Cerebellar cortex (tissue), 1 donor: ENCODE measurements at regions not wholly inside any gene's neighbourhood (a gene's known extent, or its start where the extent isn't known, plus 50 kb on each side); places are given as distances from the start of the nearest gene placed in this dataset.

Experiments
- DNase-seq: peaks from one replicate; pipeline ENCODE4 v3.0.0-alpha.2; 2015; ENCODE audit warnings: low spot score

DNA sequence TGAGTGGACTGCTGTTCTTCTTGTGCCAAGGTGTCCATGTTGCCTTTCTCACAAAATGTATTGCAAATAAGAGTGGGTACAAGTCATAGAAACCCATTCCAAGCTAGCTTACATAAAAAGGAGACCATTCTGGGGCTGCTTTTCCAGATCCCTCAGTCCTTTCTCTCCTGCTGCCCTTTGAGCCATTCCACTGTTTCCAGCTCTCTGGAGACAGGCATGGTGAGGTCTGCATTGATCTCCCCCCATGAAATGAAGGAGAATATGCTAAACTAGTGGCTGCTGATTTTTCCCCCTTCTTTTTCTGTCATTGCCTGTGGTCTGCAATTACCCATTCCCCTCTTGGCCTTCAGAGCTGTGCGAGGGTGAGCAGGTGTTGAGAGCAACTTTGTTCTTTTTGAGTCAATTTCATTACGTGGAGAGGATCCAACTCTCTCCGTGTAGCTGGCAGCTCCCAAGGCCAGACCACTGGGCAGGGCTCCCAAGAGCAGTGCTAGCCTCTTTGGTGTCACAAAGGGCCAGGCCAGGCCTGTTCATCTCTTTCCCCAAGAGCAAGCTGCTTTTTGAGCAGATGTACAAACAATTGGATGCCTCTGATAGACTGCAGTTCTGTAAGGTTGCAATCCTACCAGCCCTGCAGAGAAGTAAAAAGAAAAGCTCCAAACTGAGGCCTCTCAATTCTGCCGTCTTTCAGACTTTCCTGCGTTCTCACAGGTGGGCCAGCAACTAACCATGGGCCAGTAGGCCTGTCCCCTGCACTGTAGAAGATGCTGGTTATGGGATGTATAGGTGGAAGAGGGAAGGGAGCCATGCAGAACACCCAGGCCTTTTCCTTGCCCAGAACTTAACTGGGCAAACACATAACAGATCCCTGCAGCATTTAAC, 96.1 kb upstream of the ARMC2 start:
- peak; percentile 78 for DNase-seq

DNA sequence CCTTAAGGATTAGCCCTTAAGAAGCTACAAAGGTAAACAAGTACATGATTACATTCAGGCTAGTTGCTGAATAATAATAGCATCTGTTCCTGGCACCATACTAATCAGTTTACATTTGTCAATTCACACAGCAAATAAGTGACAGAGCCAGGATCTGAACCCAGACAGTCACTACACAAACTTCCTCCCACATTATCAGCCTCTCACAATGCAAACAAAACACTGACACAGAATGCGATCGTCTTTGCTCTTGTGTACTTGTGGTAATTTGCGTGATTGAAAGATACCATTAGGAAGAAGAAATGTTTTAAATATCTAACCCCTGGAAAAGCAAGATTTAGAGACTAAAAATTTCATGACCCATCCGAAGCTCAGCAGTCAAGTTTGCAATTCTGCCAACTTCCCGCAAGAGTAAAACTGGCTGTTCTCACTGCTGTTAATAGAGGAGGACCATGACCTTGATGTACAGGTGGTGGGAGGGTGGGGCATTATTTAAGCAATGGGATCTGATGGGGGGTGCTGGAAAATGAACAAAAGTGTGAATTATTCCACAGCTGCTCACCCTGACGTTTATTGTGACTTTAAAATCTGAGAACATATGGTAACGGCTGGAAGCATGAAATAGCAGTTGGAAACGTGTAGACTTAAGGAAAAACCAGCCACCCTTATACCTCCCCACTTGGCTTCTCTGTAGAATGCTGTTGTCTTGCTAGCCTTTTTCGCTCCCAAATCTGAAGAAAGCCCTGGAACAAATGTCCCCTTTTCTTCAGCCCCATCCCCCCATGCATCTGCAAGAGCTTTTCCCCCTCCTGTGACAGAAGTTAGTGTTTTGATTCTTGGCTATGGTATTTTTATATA, 95.3 kb upstream of the ARMC2 start:
- DNase-seq: peak; percentile 25

DNA sequence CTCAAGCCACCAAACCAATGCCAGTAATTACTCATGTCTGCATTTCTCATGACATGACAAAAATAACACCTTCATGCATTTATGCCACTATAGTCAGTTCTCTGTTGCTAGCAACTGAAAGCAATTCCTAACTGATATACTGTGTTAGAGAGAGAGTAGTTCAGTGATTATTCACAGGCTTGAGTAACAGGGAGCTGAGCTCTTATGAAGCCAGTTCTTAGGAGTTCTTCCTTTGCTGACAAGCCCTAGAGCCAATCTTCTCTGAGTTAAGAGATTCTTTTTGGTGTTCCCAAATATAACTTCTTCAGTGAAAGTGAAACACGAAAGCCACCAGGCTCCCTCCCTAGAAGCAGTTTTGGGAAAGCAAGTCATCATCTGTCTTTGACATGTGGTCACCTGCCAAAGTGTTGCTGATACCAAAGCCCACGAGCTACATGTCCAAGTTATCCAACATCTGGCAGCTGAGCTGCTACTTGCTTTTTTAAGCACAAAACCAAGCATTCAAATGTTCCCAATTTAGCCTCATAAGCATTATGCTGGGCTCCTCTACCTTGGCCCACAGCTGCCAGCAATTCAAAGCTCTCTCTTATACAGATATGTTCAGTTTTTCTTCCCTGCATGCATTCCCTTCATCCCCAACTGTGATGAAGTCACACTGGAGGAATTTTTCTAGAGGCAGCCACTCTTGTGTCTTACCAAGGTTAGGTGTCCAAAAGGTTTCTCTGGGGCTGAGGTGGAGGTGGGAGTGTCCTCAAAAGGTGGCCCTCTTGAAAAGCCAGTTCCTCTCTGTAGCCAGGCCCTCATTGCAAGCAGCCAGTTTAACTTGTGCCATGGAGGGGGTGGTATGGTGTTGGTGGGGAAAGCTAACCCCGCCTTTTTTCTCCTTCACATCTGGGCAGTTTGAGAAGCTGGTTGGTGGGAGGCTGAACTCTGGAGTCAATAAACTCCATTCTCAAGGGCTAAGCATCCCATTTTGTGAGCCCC, 92.7 kb upstream of the ARMC2 start:
- DNase-seq: no peak

- no peak for DNase-seq
Observed at GRCh38 chr6:108757357-108757756, 90.9 kb upstream of the ARMC2 start.

DNA sequence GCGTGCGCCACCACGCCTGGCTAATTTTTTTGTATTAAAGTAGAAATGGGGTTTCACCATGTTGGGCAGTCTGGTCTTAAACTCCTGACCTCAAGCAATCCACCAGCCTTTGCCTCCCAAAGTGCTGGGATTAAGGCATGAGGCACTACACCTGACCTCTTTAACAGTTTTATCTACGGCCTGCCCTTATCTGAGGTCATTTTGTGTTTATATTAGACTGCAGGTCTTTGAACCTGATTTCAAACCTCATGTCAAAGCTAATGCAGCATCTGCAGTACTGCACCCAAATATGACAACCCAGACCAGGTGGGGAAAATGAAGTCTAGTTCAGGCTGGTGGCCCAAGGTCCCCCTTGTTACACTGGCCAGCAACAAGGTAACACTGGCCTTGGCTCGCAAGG, 89.3 kb upstream of the ARMC2 start:
- DNase-seq: no peak

DNA sequence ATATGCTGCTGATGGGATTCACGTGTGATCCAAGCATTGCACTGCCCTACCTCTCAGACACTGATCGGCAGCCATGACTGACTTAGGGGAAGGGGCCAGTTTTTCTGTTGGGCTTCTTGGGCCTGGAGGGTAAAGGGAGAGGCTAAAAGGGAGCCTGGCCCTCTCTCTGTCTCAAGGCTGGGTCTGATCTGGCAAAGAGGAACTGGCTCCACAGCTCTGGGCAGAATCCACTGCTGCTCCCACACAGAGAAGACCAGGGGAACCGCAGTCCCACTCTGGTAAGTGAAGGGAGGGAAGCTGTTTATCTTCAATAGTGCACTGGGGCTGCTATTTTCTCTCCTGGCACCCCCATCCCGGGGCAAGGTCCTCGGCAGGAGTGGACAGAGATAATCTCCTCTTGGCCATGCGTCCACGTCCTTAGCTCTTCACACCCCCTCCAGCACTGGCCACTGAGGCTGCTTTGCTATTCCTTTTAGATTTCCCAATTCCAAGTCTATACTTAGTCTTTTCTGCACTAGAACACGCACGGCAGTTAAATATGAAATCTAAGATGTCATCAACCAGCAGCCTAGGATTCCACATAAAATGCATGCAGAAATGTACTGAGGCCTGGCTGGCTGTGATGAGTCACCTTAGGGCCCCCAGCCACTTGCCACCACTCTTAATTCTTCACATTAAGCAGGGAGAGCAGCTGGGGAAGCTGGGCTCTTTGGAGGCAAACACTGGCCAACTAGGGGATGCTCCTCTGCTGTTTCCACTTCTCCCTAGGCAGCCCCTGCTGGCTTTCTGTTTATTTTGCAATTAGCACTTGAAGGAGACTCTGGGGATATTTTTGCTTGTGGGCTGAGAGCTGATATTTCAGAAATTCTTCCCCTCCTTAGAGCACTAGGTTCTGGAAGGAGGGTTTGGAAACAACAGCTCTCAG, 87.8 kb upstream of the ARMC2 start:
- DNase-seq: no peak

- no peak for DNase-seq
Observed at GRCh38 chr6:108762394-108762793, 85.8 kb upstream of the ARMC2 start.

GRCh38 chr6:108763931-108764579, 84.2 kb upstream of the ARMC2 start:
- DNase-seq: no peak

GRCh38 chr6:108764580-108764950, 83.7 kb upstream of the ARMC2 start:
- DNase-seq: no peak

- no peak for DNase-seq
Observed at GRCh38 chr6:108765495-108765894, 82.7 kb upstream of the ARMC2 start.

DNA sequence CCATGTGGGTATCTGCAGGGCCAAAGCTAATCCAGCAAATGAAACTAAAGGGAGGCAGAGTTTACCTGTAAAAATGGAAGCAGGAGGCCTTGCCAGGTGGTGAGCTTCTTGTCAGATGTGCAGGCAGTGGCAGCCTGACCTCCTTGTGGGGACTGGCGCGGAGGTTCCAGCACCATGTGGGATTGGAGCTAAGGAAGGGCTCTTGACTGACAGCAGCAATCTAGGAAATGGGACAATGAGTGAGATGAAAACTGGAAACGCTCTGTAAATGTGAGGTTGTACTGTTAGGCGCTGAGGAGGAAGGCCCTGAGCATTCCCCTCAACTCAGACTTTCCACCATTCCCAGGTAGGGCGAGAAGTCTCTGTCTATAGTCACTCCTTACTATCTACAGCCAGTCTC, 81.8 kb upstream of the ARMC2 start:
- no peak for DNase-seq

DNA sequence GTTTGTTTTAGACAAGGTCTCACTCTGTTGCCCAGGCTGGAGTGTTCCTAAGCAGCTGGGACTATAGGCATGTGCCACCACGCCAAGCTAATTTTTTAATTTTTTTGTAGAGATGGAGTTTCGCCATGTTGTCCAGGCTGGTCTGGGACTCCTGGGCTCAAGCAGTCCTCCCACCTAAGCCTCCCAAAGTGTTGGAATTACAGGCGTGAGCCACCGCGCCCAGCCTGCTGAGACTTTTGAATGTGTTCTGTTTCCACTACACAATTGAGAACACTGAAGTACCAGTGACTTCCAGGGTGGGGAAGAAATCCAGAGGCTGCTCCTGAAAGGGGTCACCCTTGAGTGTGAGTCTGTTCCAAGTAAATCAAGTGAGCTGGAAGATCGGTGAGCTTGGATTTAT, 81.3 kb upstream of the ARMC2 start:
- DNase-seq: no peak

GRCh38 chr6:108767418-108768165, 80.6 kb upstream of the ARMC2 start:
- DNase-seq: no peak

- DNase-seq: no peak
Observed at GRCh38 chr6:108768166-108768555, 80.1 kb upstream of the ARMC2 start.

- no peak for DNase-seq
Observed at GRCh38 chr6:108768792-108769524, 79.3 kb upstream of the ARMC2 start.

GRCh38 chr6:108771421-108771820, 76.8 kb upstream of the ARMC2 start:
- no peak for DNase-seq

- DNase-seq: no peak
Observed at GRCh38 chr6:108774555-108774954, 73.7 kb upstream of the ARMC2 start.

GRCh38 chr6:108777536-108777935, 70.7 kb upstream of the ARMC2 start:
- no peak for DNase-seq
